ENCODE measurements at regions not wholly inside any gene's neighbourhood (a gene's known extent, or its start where the extent isn't known, plus 50 kb on each side); places are given as distances from the start of the nearest gene placed in this dataset.

- Histone ChIP-seq H3K4me2 (ENCODE audit: low read length) (no peak overlapping the region), H3K9me2 (ENCODE audit: insufficient read depth, low read length) (no peaks in the 10 kb centered on the region), H3K79me2 (replicated peaks; ENCODE audit: insufficient read depth, low read length) (no peaks in the 10 kb centered on the region), H2AFZ (ENCODE audit: low read depth, low read length) (no peak overlapping the region), H4K20me1 (ENCODE audit: insufficient read depth) (no peaks in the 10 kb centered on the region), H3K9ac (ENCODE audit: low read length) (no peak overlapping the region), H3F3A (ENCODE audit: insufficient read depth, low read length, poor library complexity, severe bottlenecking) (no peaks in the 10 kb centered on the region), H3K27me3 (ENCODE audit: insufficient read depth, low read depth, low read length) (no peaks in the 10 kb centered on the region), H3K9me3 (ENCODE audit: low read length) (no peaks in the 10 kb centered on the region), H3K4me3 (ENCODE audit: low read length) (no peak overlapping the region), H3K36me3 (ENCODE audit: insufficient read depth, low read length) (no peaks in the 10 kb centered on the region), H3K27ac (ENCODE audit: low read length) (no peak overlapping the region)
- no peak for TF ChIP-seq REST (IDR thresholded peaks at IDR 0.05; ENCODE audit: borderline replicate concordance)
- TF ChIP-seq RAD21 (conservative IDR thresholded peaks at IDR 0.05) = no peak
- no peak for TF ChIP-seq CTCF (IDR thresholded peaks at IDR 0.05; ENCODE audit: poor library complexity, severe bottlenecking)
- TF ChIP-seq EP300 (conservative IDR thresholded peaks at IDR 0.05; ENCODE audit: poor library complexity, severe bottlenecking) = no peak
- TF ChIP-seq EZH2 (IDR thresholded peaks at IDR 0.05; ENCODE audit: borderline replicate concordance, insufficient read depth, low read length, poor library complexity, severe bottlenecking) = no peak
- TF ChIP-seq SMC3 (conservative IDR thresholded peaks at IDR 0.05; ENCODE audit: poor library complexity) = no peak
- no peak for TF ChIP-seq POLR2AphosphoS5 (IDR thresholded peaks at IDR 0.05)
- no peak for TF ChIP-seq TAF1 (IDR thresholded peaks at IDR 0.05; ENCODE audit: low read depth)
- no peak for TF ChIP-seq MXI1 (conservative IDR thresholded peaks at IDR 0.05; ENCODE audit: poor library complexity, severe bottlenecking)
Observed at GRCh38 chr4:13130848-13131247, 353.3 kb downstream of the RAB28 start.

- H3K27me3 ChIP-seq (ENCODE audit: insufficient read depth, low read depth, low read length) = no peaks in the 10 kb centered on the region
- no peak overlapping the region for H2AFZ ChIP-seq (ENCODE audit: low read depth, low read length)
- H3K9me2 ChIP-seq (ENCODE audit: insufficient read depth, low read length) = no peaks in the 10 kb centered on the region
- H3K9ac ChIP-seq (ENCODE audit: low read length) = no peak overlapping the region
- H3K4me2 ChIP-seq (ENCODE audit: low read length) = no peak overlapping the region
- TF ChIP-seq TAF1 (IDR thresholded peaks at IDR 0.05; ENCODE audit: low read depth) (no peak), SMC3 (conservative IDR thresholded peaks at IDR 0.05; ENCODE audit: poor library complexity) (no peak), POLR2AphosphoS5 (IDR thresholded peaks at IDR 0.05) (no peak), RAD21 (conservative IDR thresholded peaks at IDR 0.05) (no peak), EZH2 (IDR thresholded peaks at IDR 0.05; ENCODE audit: borderline replicate concordance, insufficient read depth, low read length, poor library complexity, severe bottlenecking) (no peak), MXI1 (conservative IDR thresholded peaks at IDR 0.05; ENCODE audit: poor library complexity, severe bottlenecking) (no peak), CTCF (IDR thresholded peaks at IDR 0.05; ENCODE audit: poor library complexity, severe bottlenecking) (no peak), REST (IDR thresholded peaks at IDR 0.05; ENCODE audit: borderline replicate concordance) (no peak), EP300 (conservative IDR thresholded peaks at IDR 0.05; ENCODE audit: poor library complexity, severe bottlenecking) (no peak)
- H3K36me3 ChIP-seq (ENCODE audit: insufficient read depth, low read length) = no peaks in the 10 kb centered on the region
- no peaks in the 10 kb centered on the region for H4K20me1 ChIP-seq (ENCODE audit: insufficient read depth)
- H3K79me2 ChIP-seq (replicated peaks; ENCODE audit: insufficient read depth, low read length) = no peaks in the 10 kb centered on the region
- no peak overlapping the region for H3K4me3 ChIP-seq (ENCODE audit: low read length)
- no peak overlapping the region for H3K27ac ChIP-seq (ENCODE audit: low read length)
- H3K9me3 ChIP-seq (ENCODE audit: low read length) = no peaks in the 10 kb centered on the region
- no peaks in the 10 kb centered on the region for H3F3A ChIP-seq (ENCODE audit: insufficient read depth, low read length, poor library complexity, severe bottlenecking)
Observed at GRCh38 chr4:13129095-13129494, 355.0 kb downstream of the RAB28 start.
